HL-60 (cell line): ENCODE measurements at regions not wholly inside any gene's neighbourhood (a gene's known extent, or its start where the extent isn't known, plus 50 kb on each side); places are given as distances from the start of the nearest gene placed in this dataset.

Source experiments
- DNase-seq, 2 experiments: peaks; one replicate each; pipeline ENCODE4 v3.0.0-alpha.2; 2010 to 2020; ENCODE audit warnings: low read depth in 1 of 2, low spot score in 1 of 2
- H3K27ac ChIP-seq: fragments of 250-450 bp; sonication (Bioruptor Pico); replicated peaks from 2 replicates; pipeline ENCODE4 v1.5.1; 2020; ENCODE audit warnings: mild to moderate bottlenecking, moderate library complexity
- H3K27me3 ChIP-seq: fragments of 250-450 bp; sonication (Bioruptor Pico); 2 replicates; pipeline ENCODE4 v1.5.1; 2021; ENCODE audit warnings: mild to moderate bottlenecking, moderate library complexity; ENCODE audit not compliant: insufficient read depth, poor library complexity, severe bottlenecking
- H3K4me3 ChIP-seq: replicated peaks from 2 replicates; pipeline ENCODE4 v1.5.1; 2011; ENCODE audit warnings: mild to moderate bottlenecking, control low read depth, low read length; ENCODE audit not compliant: insufficient read depth
- GABPA ChIP-seq: IDR thresholded peaks from 2 replicates; pipeline ENCODE4 v1.6.1; 2012; ENCODE audit warnings: low read depth
- POLR2AphosphoS5 ChIP-seq: IDR thresholded peaks from 2 replicates; pipeline ENCODE4 v1.6.1; 2012; ENCODE audit warnings: low read depth
- SPI1 ChIP-seq: IDR thresholded peaks from 2 replicates; pipeline ENCODE4 v1.6.1; 2012; ENCODE audit warnings: low read depth, mild to moderate bottlenecking, borderline replicate concordance
- TF ChIP-seq, protein P1 (sequence below): IDR thresholded peaks from 2 replicates; pipeline ENCODE4 v1.6.1; 2012; ENCODE audit warnings: low read depth; ENCODE audit not compliant: insufficient replicate concordance
- TF ChIP-seq, protein P2 (sequence below): IDR thresholded peaks from one replicate; pipeline ENCODE4 v1.5.1; 2011; ENCODE audit warnings: low read length, control low read depth, inconsistent platforms; ENCODE audit not compliant: insufficient read depth

DNA sequence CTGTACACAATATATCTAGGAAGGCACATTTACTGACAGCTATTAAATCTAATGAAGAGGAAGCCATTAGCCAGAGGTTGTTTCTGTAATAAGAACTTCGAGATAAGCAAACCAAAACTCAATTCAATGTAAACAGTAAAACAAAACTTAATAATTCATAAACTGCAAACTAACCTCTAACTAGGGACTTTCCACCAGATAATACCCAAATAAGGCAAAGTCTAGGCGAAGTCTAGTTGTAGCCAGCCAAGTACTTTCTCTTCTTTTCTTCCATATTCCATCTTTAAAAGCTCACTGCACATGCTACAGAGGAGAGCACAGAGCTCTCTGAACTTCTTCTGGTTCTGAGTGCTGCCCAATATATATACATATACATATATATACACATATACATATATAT is 229.9 kb upstream of the ANO5 start:
- no peaks in the 10 kb centered on the region for H3K27me3 ChIP-seq
- no peak for DNase-seq
- H3K27ac ChIP-seq, result no peak overlapping the region
- no peak for TF ChIP-seq POLR2AphosphoS5
- TF ChIP-seq GABPA, result no peak
- TF ChIP-seq SPI1, result no peak
- TF ChIP-seq, protein P1, sequence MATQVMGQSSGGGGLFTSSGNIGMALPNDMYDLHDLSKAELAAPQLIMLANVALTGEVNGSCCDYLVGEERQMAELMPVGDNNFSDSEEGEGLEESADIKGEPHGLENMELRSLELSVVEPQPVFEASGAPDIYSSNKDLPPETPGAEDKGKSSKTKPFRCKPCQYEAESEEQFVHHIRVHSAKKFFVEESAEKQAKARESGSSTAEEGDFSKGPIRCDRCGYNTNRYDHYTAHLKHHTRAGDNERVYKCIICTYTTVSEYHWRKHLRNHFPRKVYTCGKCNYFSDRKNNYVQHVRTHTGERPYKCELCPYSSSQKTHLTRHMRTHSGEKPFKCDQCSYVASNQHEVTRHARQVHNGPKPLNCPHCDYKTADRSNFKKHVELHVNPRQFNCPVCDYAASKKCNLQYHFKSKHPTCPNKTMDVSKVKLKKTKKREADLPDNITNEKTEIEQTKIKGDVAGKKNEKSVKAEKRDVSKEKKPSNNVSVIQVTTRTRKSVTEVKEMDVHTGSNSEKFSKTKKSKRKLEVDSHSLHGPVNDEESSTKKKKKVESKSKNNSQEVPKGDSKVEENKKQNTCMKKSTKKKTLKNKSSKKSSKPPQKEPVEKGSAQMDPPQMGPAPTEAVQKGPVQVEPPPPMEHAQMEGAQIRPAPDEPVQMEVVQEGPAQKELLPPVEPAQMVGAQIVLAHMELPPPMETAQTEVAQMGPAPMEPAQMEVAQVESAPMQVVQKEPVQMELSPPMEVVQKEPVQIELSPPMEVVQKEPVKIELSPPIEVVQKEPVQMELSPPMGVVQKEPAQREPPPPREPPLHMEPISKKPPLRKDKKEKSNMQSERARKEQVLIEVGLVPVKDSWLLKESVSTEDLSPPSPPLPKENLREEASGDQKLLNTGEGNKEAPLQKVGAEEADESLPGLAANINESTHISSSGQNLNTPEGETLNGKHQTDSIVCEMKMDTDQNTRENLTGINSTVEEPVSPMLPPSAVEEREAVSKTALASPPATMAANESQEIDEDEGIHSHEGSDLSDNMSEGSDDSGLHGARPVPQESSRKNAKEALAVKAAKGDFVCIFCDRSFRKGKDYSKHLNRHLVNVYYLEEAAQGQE, result no peak
- TF ChIP-seq, protein P2, sequence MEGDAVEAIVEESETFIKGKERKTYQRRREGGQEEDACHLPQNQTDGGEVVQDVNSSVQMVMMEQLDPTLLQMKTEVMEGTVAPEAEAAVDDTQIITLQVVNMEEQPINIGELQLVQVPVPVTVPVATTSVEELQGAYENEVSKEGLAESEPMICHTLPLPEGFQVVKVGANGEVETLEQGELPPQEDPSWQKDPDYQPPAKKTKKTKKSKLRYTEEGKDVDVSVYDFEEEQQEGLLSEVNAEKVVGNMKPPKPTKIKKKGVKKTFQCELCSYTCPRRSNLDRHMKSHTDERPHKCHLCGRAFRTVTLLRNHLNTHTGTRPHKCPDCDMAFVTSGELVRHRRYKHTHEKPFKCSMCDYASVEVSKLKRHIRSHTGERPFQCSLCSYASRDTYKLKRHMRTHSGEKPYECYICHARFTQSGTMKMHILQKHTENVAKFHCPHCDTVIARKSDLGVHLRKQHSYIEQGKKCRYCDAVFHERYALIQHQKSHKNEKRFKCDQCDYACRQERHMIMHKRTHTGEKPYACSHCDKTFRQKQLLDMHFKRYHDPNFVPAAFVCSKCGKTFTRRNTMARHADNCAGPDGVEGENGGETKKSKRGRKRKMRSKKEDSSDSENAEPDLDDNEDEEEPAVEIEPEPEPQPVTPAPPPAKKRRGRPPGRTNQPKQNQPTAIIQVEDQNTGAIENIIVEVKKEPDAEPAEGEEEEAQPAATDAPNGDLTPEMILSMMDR, result no peak
- H3K4me3 ChIP-seq, result no peak overlapping the region

DNA sequence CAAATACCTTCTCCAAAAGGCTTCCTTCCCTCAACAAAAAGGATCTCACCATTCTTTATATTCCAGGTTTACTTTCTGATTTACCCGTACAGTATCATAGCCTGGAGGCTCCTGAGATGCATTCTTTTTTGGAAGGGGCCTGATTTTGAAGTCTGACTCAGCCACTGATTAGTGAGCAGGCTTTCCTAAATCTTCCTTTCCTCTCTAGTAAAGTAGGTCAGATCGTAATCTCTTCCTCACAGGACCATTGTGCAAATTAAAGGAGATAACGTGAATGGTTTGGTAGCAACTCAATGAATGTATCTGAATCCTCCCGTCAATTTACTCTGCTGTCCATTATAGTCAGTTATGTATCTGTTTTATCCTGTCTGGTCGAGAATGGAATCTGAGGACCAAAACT is 227.7 kb upstream of the ANO5 start:
- no peak overlapping the region for H3K4me3 ChIP-seq
- no peak for DNase-seq
- TF ChIP-seq, protein P2, result no peak
- TF ChIP-seq GABPA (no peak), SPI1 (no peak), POLR2AphosphoS5 (no peak)
- TF ChIP-seq, protein P1, result no peak
- no peak overlapping the region for H3K27ac ChIP-seq
- no peaks in the 10 kb centered on the region for H3K27me3 ChIP-seq

DNA sequence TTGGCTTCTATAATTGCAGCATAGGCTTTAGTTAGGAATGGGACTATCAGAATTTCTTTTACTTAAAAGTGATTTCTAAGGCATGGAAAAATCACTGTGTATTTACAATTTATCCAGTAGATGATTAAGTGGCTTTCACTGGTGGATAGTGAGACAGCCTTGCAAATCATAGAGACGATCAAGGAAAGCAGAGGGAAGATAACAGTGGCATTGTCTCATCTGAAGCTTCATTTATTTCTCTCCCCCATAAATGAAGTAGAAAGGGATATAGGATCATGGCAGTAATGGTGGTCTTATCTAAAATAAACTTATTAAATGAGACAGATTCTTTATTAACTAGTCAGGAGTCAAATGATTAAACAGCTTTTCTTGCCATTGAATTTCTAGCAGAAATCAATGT is 224.2 kb upstream of the ANO5 start:
- no peak for TF ChIP-seq GABPA
- TF ChIP-seq SPI1, result no peak
- TF ChIP-seq, protein P2, result no peak
- no peak for TF ChIP-seq POLR2AphosphoS5
- TF ChIP-seq, protein P1, result no peak
- Histone ChIP-seq H3K27ac (no peak overlapping the region), H3K27me3 (no peaks in the 10 kb centered on the region), H3K4me3 (no peak overlapping the region)
- DNase-seq, result no peak
